ENCODE measurements at regions not wholly inside any gene's neighbourhood (a gene's known extent, or its start where the extent isn't known, plus 50 kb on each side); places are given as distances from the start of the nearest gene placed in this dataset.

- Mint-ChIP-seq H3K36me3 (no peaks in the 10 kb centered on the region), H3K27me3 (peaks cover 3% of the 10 kb centered on the region), H3K4me3 (no peak overlapping the region), H3K27ac (no peak overlapping the region), H3K9me3 (peaks cover 0 to 2% (median 0%) of the 10 kb centered on the region in 3 donors), H3K4me1 (no peaks in the 10 kb centered on the region)
Measured at GRCh38 chr2:147550995-147551731, 293.7 kb upstream of the ACVR2A start.

- H3K4me1 Mint-ChIP-seq: no peaks in the 10 kb centered on the region
- H3K27ac Mint-ChIP-seq: no peak overlapping the region
- peaks cover 0 to 2% (median 0%) of the 10 kb centered on the region in 3 donors for H3K9me3 Mint-ChIP-seq
- H3K27me3 Mint-ChIP-seq: peaks cover 3% of the 10 kb centered on the region
- H3K36me3 Mint-ChIP-seq: peaks cover 2% of the 10 kb centered on the region
- H3K4me3 Mint-ChIP-seq: no peak overlapping the region
Measured at GRCh38 chr2:147549054-147549453, 295.8 kb upstream of the ACVR2A start.

- Mint-ChIP-seq H3K4me3 (no peak overlapping the region), H3K27me3 (peaks cover 3% of the 10 kb centered on the region), H3K27ac (no peak overlapping the region), H3K9me3 (peaks cover 0 to 2% (median 0%) of the 10 kb centered on the region in 3 donors), H3K36me3 (peaks cover 2% of the 10 kb centered on the region), H3K4me1 (no peaks in the 10 kb centered on the region)
Measured at GRCh38 chr2:147548451-147548850, 296.4 kb upstream of the ACVR2A start.

GRCh38 chr2:147547440-147547839, 297.4 kb upstream of the ACVR2A start:
- peaks cover 2% of the 10 kb centered on the region for H3K36me3 Mint-ChIP-seq
- H3K4me3 Mint-ChIP-seq: no peak overlapping the region
- no peaks in the 10 kb centered on the region for H3K4me1 Mint-ChIP-seq
- H3K27me3 Mint-ChIP-seq: peaks cover 3% of the 10 kb centered on the region
- no peak overlapping the region for H3K27ac Mint-ChIP-seq
- H3K9me3 Mint-ChIP-seq: no peaks in the 10 kb centered on the region

- H3K4me3 Mint-ChIP-seq: no peak overlapping the region
- H3K27me3 Mint-ChIP-seq: peaks cover 1% of the 10 kb centered on the region
- no peak overlapping the region for H3K27ac Mint-ChIP-seq
- H3K4me1 Mint-ChIP-seq: no peaks in the 10 kb centered on the region
- H3K36me3 Mint-ChIP-seq: peaks cover 2% of the 10 kb centered on the region
- H3K9me3 Mint-ChIP-seq: no peaks in the 10 kb centered on the region
Measured at GRCh38 chr2:147546109-147546508, 298.7 kb upstream of the ACVR2A start.

- Mint-ChIP-seq H3K4me1 (no peaks in the 10 kb centered on the region), H3K4me3 (no peak overlapping the region), H3K36me3 (peaks cover 2% of the 10 kb centered on the region), H3K27ac (no peak overlapping the region), H3K9me3 (no peaks in the 10 kb centered on the region), H3K27me3 (no peaks in the 10 kb centered on the region)
Measured at GRCh38 chr2:147543056-147543455, 301.8 kb upstream of the ACVR2A start.

GRCh38 chr2:147542351-147542750, 302.5 kb upstream of the ACVR2A start:
- no peaks in the 10 kb centered on the region for H3K4me1 Mint-ChIP-seq
- no peak overlapping the region for H3K27ac Mint-ChIP-seq
- no peaks in the 10 kb centered on the region for H3K9me3 Mint-ChIP-seq
- no peak overlapping the region for H3K4me3 Mint-ChIP-seq
- no peaks in the 10 kb centered on the region for H3K27me3 Mint-ChIP-seq
- H3K36me3 Mint-ChIP-seq: peaks cover 2% of the 10 kb centered on the region

GRCh38 chr2:147541314-147541713, 303.5 kb upstream of the ACVR2A start:
- H3K36me3 Mint-ChIP-seq: peaks cover 2% of the 10 kb centered on the region
- H3K4me3 Mint-ChIP-seq: no peak overlapping the region
- H3K27me3 Mint-ChIP-seq: no peaks in the 10 kb centered on the region
- no peak overlapping the region for H3K27ac Mint-ChIP-seq
- no peaks in the 10 kb centered on the region for H3K9me3 Mint-ChIP-seq
- H3K4me1 Mint-ChIP-seq: no peaks in the 10 kb centered on the region

- no peak overlapping the region for H3K27ac Mint-ChIP-seq
- H3K4me1 Mint-ChIP-seq: no peaks in the 10 kb centered on the region
- H3K27me3 Mint-ChIP-seq: no peaks in the 10 kb centered on the region
- no peaks in the 10 kb centered on the region for H3K9me3 Mint-ChIP-seq
- no peak overlapping the region for H3K4me3 Mint-ChIP-seq
- H3K36me3 Mint-ChIP-seq: no peaks in the 10 kb centered on the region
Measured at GRCh38 chr2:147538821-147539220, 306.0 kb upstream of the ACVR2A start.

- Mint-ChIP-seq H3K36me3 (no peaks in the 10 kb centered on the region), H3K9me3 (no peaks in the 10 kb centered on the region), H3K27ac (no peak overlapping the region), H3K27me3 (no peaks in the 10 kb centered on the region), H3K4me3 (no peak overlapping the region), H3K4me1 (no peaks in the 10 kb centered on the region)
Measured at GRCh38 chr2:147538088-147538487, 306.7 kb upstream of the ACVR2A start.

- Mint-ChIP-seq H3K4me3 (no peak overlapping the region), H3K27me3 (peaks cover 4% of the 10 kb centered on the region), H3K27ac (no peak overlapping the region), H3K36me3 (no peaks in the 10 kb centered on the region), H3K9me3 (no peaks in the 10 kb centered on the region), H3K4me1 (peaks cover 0 to 2% (median 0%) of the 10 kb centered on the region in 3 donors)
Measured at GRCh38 chr2:147531269-147531668, 313.6 kb upstream of the ACVR2A start.

- H3K27ac Mint-ChIP-seq: no peak overlapping the region
Measured at GRCh38 chr2:147530033-147530432, 314.8 kb upstream of the ACVR2A start.

GRCh38 chr2:147525819-147526489, 318.9 kb upstream of the ACVR2A start:
- H3K27me3 Mint-ChIP-seq: peaks cover 4% of the 10 kb centered on the region
- H3K9me3 Mint-ChIP-seq: peaks cover 0 to 3% (median 1%) of the 10 kb centered on the region in 3 donors
- H3K4me3 Mint-ChIP-seq: no peak overlapping the region
- H3K4me1 Mint-ChIP-seq: peaks cover 0 to 2% (median 0%) of the 10 kb centered on the region in 3 donors
- H3K36me3 Mint-ChIP-seq: peaks cover 2% of the 10 kb centered on the region
- H3K27ac Mint-ChIP-seq: no peak overlapping the region

More at GRCh38 chr2:147530033-147530432, 314.8 kb upstream of the ACVR2A start:
- Mint-ChIP-seq H3K36me3 (no peaks in the 10 kb centered on the region), H3K4me3 (no peak overlapping the region), H3K9me3 (no peaks in the 10 kb centered on the region), H3K27me3 (peaks cover 4% of the 10 kb centered on the region), H3K4me1 (peaks cover 0 to 2% (median 0%) of the 10 kb centered on the region in 3 donors)

- Mint-ChIP-seq H3K36me3 (peaks cover 2% of the 10 kb centered on the region), H3K9me3 (peaks cover 0 to 3% (median 1%) of the 10 kb centered on the region in 3 donors), H3K27me3 (peaks cover 4% of the 10 kb centered on the region), H3K4me1 (peaks cover 0 to 2% (median 0%) of the 10 kb centered on the region in 3 donors), H3K27ac (no peak overlapping the region), H3K4me3 (no peak overlapping the region)
Measured at GRCh38 chr2:147524912-147525311, 319.9 kb upstream of the ACVR2A start.

GRCh38 chr2:147523415-147523814, 321.4 kb upstream of the ACVR2A start:
- H3K4me3 Mint-ChIP-seq: no peak overlapping the region
- no peak overlapping the region for H3K27ac Mint-ChIP-seq

GRCh38 chr2:147521936-147522335, 322.9 kb upstream of the ACVR2A start:
- H3K9me3 Mint-ChIP-seq: peaks cover 0 to 3% (median 2%) of the 10 kb centered on the region in 3 donors
- H3K36me3 Mint-ChIP-seq: peaks cover 2% of the 10 kb centered on the region

More at GRCh38 chr2:147523415-147523814, 321.4 kb upstream of the ACVR2A start:
- no peaks in the 10 kb centered on the region for H3K27me3 Mint-ChIP-seq
- peaks cover 2% of the 10 kb centered on the region for H3K36me3 Mint-ChIP-seq
- H3K9me3 Mint-ChIP-seq: peaks cover 0 to 3% (median 1%) of the 10 kb centered on the region in 3 donors
- peaks cover 0 to 2% (median 0%) of the 10 kb centered on the region in 3 donors for H3K4me1 Mint-ChIP-seq

More at GRCh38 chr2:147521936-147522335, 322.9 kb upstream of the ACVR2A start:
- Mint-ChIP-seq H3K27me3 (no peaks in the 10 kb centered on the region), H3K27ac (no peak overlapping the region), H3K4me1 (peaks cover 0 to 2% (median 0%) of the 10 kb centered on the region in 3 donors), H3K4me3 (no peak overlapping the region)
